NCI-H128 (cell line): ENCODE measurements at regions not wholly inside any gene's neighbourhood (a gene's known extent, or its start where the extent isn't known, plus 50 kb on each side); places are given as distances from the start of the nearest gene placed in this dataset.

Experiments
- DNase-seq: peaks from one replicate; lab custom pipeline; 2025; ENCODE audit not compliant: unreplicated experiment; lab: John Stamatoyannopoulos, UW

GRCh38 chr15:36230776-36231175, 348.6 kb upstream of the CDIN1 start:
- DNase-seq: no peak

GRCh38 chr15:36232491-36232890, 346.9 kb upstream of the CDIN1 start:
- DNase-seq: no peak

GRCh38 chr15:36234743-36235142, 344.7 kb upstream of the CDIN1 start:
- DNase-seq: no peak

DNA sequence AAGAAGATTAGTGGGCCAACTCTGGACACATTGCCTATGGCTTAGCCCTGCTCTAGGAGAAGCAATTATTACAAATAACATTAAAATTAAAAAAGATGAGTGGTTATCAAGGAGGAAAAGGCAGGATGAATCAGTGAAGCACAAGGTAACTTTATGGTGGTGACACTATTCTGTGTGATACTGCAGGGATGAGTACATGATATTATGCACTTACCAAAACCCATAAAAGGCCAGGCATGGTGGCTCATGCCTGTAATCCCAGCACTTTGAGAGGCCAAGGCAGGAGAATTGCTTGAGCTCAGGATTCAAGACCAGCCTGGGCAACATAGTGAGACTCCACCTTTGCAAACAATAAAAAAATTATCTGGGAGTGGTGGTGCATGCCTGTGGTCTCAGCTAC, 344.3 kb upstream of the CDIN1 start:
- no peak for DNase-seq

GRCh38 chr15:36239509-36239908, 339.9 kb upstream of the CDIN1 start:
- DNase-seq: no peak

DNA sequence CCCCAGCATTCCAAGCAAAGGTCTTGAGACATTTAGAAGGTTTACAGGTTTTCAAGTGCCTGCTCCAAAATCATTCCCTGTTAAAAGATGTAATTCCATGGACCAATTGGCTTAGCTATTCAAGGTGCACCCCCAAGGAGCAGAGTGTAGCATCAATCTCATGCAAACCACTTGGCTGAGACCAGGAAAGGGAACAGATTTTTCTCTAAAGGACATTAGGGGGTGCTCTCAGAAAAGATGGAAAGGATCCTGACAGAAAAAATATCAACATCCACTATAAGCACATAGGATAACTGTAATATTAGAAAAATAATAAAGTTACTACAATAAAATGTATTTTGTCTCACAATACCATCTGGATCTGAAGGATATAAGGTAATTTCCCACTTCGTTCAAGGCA, 328.0 kb upstream of the CDIN1 start:
- DNase-seq: no peak

DNA sequence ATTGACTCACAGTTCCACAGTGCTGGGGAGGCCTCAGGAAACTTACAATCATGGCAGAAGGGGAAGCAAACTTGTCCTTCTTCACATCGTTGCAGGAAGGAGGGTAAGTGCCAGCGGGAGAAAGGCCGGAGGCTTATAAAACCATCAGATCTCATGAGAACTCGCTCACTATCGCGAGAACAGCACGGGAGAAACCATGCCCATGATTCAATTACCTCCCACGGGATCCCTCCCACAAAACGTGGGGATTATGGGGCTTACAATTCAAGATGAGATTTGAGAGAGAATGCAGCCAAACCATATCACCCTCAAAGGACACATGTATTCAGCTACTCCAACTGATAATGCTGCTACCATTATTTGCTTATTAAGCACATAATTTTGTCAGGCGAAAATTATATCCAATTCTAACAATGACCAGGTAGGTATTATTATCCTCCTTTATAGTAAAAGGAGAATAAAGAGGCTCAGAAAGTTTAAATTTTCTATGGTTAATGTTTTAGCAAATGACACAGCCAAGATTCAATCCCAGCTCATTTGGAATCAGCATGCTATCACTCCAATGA, 327.2 kb upstream of the CDIN1 start:
- DNase-seq: no peak

- no peak for DNase-seq
Measured at GRCh38 chr15:36254426-36254825, 325.0 kb upstream of the CDIN1 start.

GRCh38 chr15:36256404-36256807, 323.0 kb upstream of the CDIN1 start:
- DNase-seq: no peak

GRCh38 chr15:36263666-36264065, 315.8 kb upstream of the CDIN1 start:
- no peak for DNase-seq

GRCh38 chr15:36265422-36265821, 314.0 kb upstream of the CDIN1 start:
- DNase-seq: no peak

- DNase-seq: no peak
Measured at GRCh38 chr15:36271048-36271447, 308.4 kb upstream of the CDIN1 start.

- no peak for DNase-seq
Measured at GRCh38 chr15:36275656-36276055, 303.8 kb upstream of the CDIN1 start.

GRCh38 chr15:36278219-36278618, 301.2 kb upstream of the CDIN1 start:
- no peak for DNase-seq

DNA sequence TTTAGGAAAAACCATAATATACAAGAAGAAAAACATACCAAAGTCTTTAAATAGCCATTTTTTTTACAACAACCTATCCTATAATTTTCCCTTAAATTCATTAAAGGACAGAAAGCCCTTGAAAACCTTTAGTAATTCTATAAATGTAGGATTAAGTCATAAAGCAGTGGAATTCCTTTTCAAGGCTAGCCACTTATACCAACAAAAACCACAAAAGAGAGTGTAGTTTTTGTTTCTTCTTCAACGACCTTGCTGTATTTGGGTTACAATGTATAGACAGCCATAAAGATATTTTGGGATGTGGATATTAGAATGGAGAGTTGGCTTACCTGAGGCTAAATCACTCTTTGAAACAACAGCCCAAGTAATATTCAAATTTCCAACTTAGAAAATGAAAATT, 296.6 kb upstream of the CDIN1 start:
- DNase-seq: no peak

DNA sequence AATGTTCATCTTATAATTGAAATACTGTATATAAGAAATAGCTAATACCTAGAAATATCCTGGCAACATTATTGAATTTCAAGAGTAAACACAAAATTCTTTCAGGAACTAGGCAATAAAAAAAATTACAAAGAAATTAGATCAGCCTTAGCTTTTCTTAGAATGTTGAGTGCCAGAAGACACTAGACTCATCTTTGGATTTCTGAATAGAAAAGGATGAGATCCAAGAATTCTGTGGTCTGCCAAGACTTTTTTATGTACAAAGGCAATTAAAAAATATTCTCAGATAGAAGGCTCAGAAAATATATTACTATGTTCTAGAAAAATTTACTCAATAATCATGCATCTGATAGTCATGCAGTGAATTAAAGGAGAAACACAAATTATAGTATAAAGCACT, 294.5 kb upstream of the CDIN1 start:
- no peak for DNase-seq

DNA sequence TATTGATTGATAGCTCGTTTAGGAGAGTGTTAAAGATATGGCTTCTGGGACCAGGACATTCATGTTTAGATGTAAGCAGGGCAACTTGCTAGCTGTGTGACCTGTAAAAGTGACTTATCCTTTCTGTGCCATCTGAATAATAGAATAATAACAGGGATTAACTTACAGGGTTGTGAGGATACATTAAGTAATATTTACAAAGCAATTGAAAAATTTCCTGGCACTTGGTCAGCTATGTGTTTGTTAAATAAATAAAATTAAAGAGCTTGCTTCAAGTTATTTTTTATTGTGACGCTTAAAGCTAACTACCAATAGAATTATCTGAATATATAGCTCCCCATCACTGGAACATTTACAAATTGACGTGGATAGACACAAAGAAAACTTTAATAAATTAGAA, 287.9 kb upstream of the CDIN1 start:
- DNase-seq: no peak

DNA sequence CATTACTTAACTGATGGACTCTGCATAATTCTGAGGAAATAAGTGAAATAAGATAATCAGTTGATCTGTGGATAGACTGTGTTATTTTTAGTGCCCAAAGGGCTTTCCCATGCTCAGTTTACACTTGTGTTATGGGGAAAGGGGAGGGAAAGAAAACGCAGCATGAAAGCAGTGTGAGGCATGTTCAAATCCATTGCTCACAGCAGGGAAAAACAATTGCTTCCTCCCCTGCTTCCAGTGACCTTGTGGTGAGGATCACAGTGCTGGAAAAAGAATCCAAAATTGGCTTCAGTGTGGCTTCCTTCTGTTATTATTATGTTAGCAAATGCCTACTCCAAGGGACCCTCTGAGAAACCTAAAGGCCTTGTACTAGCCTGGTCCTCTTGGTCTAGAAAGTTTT, 285.1 kb upstream of the CDIN1 start:
- DNase-seq: no peak

GRCh38 chr15:36301947-36302346, 277.5 kb upstream of the CDIN1 start:
- no peak for DNase-seq

GRCh38 chr15:36313021-36313420, 266.4 kb upstream of the CDIN1 start:
- no peak for DNase-seq

DNA sequence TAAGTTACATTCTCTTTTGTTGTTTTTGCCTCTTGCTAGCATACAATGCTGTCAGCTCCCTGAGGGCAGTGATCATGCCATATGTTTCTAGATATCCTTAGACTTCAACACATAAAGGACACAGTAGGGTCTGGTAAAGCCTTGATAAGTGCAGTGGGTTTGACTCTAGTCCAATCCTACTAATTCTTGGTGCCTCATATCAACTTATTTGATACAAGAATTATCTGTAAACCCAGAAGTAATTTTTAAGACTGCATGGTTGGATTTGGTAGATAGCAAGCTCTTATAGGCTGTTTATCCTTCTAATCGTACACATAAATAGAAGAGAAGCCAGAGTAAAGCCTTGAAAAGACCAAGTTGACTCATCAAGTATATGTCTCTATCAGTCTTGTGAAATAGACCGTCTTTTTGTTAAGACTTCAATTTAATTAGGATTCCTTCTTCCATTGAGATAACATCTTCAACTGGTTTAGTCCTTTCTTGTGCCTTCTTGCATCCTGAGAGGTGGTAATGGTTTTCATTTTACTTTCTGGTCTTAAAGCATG, 265.6 kb upstream of the CDIN1 start:
- DNase-seq: no peak

GRCh38 chr15:36315649-36316048, 263.8 kb upstream of the CDIN1 start:
- DNase-seq: no peak

- no peak for DNase-seq
Measured at GRCh38 chr15:36323615-36324014, 255.8 kb upstream of the CDIN1 start.
